ENCODE measurements at regions not wholly inside any gene's neighbourhood (a gene's known extent, or its start where the extent isn't known, plus 50 kb on each side); places are given as distances from the start of the nearest gene placed in this dataset.
"Not testable (repeated sequence)": the region's sequence is repeated elsewhere in the genome, so short reads cannot be mapped to it uniquely, and the experiment has no call there.

- DNase-seq: no peak
Observed at GRCh38 chrX:87110142-87110541, 407.5 kb upstream of the KLHL4 start.

GRCh38 chrX:87140800-87141483 is 376.7 kb upstream of the KLHL4 start:
- DNase-seq: no peak

GRCh38 chrX:87160435-87161010 is 357.1 kb upstream of the KLHL4 start:
- no peak for DNase-seq

GRCh38 chrX:87167841-87168240 is 349.8 kb upstream of the KLHL4 start:
- DNase-seq: no peak

- DNase-seq: not testable (repeated sequence)
Observed at GRCh38 chrX:87178009-87178408, 339.6 kb upstream of the KLHL4 start.

All from NCI-H2081 treated with DMSO at 0.1 percent for 48 hours (cell line).